Superior temporal gyrus (tissue), 1 donor: ENCODE measurements at regions not wholly inside any gene's neighbourhood (a gene's known extent, or its start where the extent isn't known, plus 50 kb on each side); places are given as distances from the start of the nearest gene placed in this dataset.
"Not testable (repeated sequence)": the region's sequence is repeated elsewhere in the genome, so short reads cannot be mapped to it uniquely, and the experiment has no call there.

Source experiments
- DNase-seq: peaks from one replicate; pipeline ENCODE4 v3.0.0-alpha.2; 2016; ENCODE audit errors: extremely low spot score

- no peak for DNase-seq
These were observed 479.8 kb upstream of the FLRT2 start for GRCh38 chr14:85050180-85050579.

- no peak for DNase-seq
These were observed 477.3 kb upstream of the FLRT2 start for GRCh38 chr14:85052646-85053045.

- no peak for DNase-seq
These were observed 475.8 kb upstream of the FLRT2 start for GRCh38 chr14:85054178-85054577.

- DNase-seq: no peak
These were observed 473.7 kb upstream of the FLRT2 start for GRCh38 chr14:85056267-85056666.

- no peak for DNase-seq
These were observed 472.7 kb upstream of the FLRT2 start for GRCh38 chr14:85057221-85057620.

- no peak for DNase-seq
These were observed 471.8 kb upstream of the FLRT2 start for GRCh38 chr14:85058150-85058549.

DNA sequence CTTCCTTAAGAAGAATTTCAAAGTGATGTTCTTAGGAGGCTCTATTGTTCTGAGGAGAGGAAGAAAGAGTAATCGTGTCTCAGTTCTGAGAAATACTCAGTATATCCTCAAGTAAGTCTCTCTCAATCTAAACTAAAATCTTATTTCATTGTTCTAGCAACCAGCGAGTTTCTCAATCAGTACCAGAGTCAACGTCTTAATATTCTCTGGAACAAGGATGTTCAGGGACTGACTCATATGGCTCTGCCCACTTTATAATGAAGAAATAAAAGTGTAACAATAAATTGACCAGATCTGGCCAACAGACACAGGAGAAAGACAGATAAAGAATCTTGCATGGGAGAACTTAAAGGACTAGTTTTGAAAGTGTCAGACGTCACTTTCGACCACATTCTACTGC, 469.8 kb upstream of the FLRT2 start:
- DNase-seq: no peak

DNA sequence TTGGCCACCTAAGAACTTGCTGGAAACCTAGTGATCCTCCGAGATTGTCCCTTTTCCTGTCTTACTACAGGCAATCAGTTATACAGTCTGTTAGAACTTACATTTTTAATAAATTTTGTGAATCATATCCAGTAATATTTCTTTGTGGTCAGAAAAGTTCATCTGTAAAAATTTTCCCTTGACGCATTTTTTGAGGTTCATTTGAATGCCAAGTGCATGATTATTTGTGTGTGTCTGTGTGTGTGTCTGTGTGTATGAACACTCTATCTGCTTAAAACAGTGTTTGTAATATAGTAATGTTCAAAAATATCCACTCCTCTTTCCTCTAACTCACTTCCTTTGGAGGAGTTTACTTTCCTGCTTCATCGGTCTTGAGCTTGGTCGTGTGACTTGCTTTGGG, 468.7 kb upstream of the FLRT2 start:
- DNase-seq: no peak

DNA sequence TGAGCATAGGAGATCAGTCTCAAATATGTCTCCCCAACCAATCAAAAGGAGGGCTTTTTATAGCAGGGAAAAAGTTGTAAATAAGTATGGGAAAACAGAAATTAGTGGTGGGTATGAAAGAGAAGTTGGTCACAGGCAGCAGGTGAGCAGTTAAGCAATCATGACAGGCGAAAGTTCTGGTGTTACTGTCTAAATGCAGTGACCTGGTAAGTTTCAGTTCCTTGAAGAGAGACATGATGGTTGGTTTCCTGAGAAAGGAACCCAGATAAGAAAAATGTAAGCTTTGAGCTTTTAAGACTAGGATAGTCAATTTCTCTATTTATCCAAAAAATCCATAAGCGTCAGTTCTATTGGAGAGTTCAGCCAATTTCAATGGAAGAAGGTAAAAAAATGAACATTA, 466.2 kb upstream of the FLRT2 start:
- no peak for DNase-seq

DNA sequence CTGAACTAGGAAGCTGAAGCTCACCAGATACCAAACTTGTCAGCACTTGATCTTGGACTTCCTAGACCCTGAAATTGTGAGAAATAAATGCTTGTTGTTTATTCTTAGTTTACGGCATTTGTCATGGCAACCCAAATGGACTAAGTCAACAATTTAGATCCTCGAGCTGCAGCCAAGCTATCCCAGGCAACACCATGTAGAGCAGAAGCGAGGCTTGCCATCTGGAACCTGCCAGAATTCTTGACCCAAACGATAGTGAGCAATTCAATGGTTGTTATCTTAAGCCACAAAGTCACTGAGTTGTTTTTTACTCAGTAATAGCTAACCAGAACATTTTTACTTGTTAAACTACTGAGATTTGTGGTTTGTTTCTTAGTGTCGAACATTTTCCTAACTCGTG, 458.5 kb upstream of the FLRT2 start:
- no peak for DNase-seq

GRCh38 chr14:85074955-85075354, 455.0 kb upstream of the FLRT2 start:
- no peak for DNase-seq

GRCh38 chr14:85075694-85076476, 454.1 kb upstream of the FLRT2 start:
- no peak for DNase-seq

GRCh38 chr14:85077716-85078115, 452.2 kb upstream of the FLRT2 start:
- not testable (repeated sequence) for DNase-seq

DNA sequence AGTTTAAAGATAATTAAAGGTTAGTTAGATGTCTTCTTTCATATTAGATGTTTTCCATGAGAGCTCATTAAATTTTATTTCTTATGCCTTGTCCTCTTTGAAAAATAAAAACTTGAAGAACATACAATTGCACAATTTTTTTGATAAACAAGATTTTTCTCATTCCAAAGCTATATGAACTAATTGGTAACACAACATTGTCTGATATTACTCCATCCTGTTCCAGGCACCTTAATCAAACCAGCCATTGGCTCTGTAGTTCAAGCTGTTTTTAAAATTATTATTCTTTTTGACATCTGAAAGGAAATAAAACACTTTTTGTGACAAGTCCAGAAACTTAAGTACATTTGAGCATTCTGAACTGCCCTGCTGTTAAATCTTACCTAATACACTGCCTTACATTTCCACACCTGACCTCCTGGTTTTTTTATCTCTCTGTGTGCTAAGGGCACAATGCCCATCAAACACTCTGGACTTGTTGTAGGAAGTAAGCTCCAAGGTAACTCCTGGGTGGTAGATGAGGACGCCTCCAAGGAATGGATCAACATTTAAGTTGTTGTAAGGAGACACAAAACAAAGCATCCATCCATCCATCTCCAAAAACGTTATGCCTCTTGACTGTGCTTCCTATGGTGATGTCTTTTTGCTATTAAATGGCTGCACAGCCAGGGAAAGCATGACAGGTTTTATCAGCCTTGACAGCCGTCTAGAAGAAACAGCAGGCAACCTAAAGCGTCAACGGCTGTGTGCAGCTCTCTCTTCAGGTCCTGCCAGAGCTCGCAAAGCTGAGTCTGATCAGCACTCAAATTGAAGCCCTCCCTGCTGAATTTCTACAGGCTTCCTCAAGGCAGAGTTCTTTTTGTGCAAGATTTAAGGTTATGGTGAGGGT, 449.9 kb upstream of the FLRT2 start:
- DNase-seq: no peak

DNA sequence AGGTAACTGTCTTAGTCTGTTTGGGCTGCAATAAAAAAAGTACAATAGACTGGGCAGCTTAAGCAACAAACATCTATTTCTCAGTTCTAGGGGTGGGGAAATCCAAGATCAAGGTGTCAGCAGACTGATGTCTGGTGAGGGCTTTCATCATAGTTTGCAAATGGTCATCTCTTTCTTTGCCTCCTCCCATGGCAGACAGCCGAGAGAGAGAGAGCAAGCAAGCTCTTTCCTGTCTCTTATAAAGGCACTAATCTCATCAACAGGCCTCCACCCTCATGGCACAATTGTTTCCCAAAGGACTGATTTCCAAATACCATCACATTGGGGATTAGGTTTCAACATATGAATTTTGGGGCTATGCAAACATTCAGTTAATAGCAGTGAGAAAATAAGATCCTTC, 445.6 kb upstream of the FLRT2 start:
- no peak for DNase-seq

GRCh38 chr14:85085981-85086380, 444.0 kb upstream of the FLRT2 start:
- no peak for DNase-seq

GRCh38 chr14:85087201-85087600, 442.7 kb upstream of the FLRT2 start:
- no peak for DNase-seq

DNA sequence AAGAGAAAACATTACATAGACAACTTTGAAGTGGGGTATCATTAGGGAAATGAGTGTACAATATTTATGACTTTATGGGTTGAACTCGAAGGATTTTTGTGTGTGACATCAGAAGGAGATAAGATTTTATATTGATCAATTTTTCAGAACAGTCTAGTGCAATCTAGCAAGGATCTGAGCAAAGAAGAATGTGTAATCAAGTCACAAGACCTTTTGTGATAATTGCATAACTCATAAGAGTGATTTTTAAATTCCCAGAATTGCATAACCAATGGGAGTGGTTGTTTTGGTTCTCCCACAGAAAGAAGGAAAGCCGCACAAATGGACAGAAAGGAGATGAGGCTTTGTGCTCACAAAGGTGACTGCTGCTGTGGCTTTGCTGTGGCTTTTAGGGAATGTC, 441.8 kb upstream of the FLRT2 start:
- no peak for DNase-seq

DNA sequence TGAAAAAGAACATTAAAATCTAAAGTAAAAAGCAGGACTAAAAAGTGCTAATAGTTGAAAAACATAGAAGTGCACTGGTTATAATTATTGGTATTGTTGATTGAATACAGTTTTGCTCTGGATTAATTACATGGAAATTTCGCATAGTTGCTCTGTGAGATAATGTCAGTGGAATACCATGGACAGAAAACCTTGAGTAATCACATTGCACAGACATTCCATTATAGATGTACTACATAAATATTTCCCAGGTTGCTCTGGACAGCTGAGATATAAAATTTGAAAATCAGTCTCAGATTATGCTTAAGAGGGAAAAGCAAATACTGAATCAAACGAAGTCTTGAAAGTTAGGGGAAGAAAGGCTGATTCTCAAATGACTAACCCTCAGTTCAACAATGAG, 439.3 kb upstream of the FLRT2 start:
- DNase-seq: no peak

DNA sequence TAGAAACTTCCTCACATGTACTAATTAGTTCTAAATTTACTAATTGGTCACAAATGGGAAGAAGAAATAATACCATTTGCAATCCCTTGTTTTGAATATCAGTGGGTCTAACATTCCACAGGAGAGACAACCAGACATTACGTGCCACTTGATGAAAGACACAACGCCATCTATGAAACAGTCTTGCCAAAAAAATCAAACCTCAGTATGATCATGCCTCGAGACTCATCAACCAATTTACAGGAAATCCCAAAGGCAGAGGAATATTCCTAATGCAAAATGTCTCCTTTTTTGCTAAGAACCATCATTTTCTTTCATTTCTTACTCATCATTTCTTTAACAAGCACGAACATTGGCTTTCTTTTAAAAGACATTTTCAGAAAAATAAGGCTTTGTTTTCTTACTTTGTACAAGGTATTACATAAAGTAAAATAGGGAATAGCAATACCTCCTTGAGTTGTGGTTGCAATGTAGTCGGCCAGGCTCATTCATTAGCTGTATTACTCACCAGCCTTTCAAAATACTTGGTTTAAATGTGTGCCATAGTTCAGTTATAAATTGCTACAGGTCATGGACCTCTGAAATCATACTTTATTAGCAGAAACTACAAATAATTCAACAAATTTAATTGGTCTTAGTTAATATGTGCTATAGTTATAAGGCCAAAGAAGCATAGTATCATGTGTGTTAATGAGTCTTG, 436.2 kb upstream of the FLRT2 start:
- no peak for DNase-seq

GRCh38 chr14:85102591-85102990, 427.4 kb upstream of the FLRT2 start:
- no peak for DNase-seq

- no peak for DNase-seq
These were observed 423.4 kb upstream of the FLRT2 start for GRCh38 chr14:85106506-85106905.
